ENCODE measurements at regions not wholly inside any gene's neighbourhood (a gene's known extent, or its start where the extent isn't known, plus 50 kb on each side); places are given as distances from the start of the nearest gene placed in this dataset.

- H3K36me3 Mint-ChIP-seq (ENCODE audit: insufficient read depth) = no peaks in the 10 kb centered on the region
- no peak for TF ChIP-seq CTCF (IDR thresholded peaks at IDR 0.05; ENCODE audit: unreplicated experiment)
- no peaks in the 10 kb centered on the region for H3K4me1 Mint-ChIP-seq (ENCODE audit: low read depth)
- H3K27ac Mint-ChIP-seq = no peak overlapping the region
- DNase-seq (ENCODE audit: low spot score, unreplicated experiment) = no peak
- H3K27me3 Mint-ChIP-seq = no peaks in the 10 kb centered on the region
- H3K9me3 Mint-ChIP-seq (ENCODE audit: low read depth) = no peaks in the 10 kb centered on the region
- H3K4me3 Mint-ChIP-seq (ENCODE audit: low read depth) = no peak overlapping the region
Measured at GRCh38 chr3:18223571-18223970, 201.6 kb downstream of the SATB1 start.

DNA sequence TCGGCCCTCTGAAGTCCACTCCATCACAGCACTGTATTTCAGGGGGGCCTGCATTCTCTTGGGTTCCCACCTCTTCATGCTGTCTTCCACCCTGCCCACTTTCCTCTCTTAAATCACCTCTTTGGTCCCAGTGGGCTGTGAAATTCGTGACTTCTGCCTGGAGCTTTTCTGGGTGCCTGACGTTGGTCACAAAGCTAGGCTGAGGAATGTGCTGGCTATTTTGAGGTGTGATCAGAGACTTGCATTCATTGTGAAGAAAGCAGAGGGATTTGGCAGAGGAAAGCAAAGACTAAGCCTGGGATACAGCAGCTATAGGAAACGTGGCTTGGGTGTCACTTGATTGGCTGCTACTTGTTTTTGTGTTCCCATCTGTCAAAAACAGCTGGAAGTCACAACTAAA is 202.5 kb downstream of the SATB1 start:
- H3K36me3 Mint-ChIP-seq (ENCODE audit: insufficient read depth) = no peaks in the 10 kb centered on the region
- H3K4me1 Mint-ChIP-seq (ENCODE audit: low read depth) = peaks cover 1% of the 10 kb centered on the region
- H3K4me3 Mint-ChIP-seq (ENCODE audit: low read depth) = no peak overlapping the region
- H3K27ac Mint-ChIP-seq = no peak overlapping the region
- H3K27me3 Mint-ChIP-seq = no peaks in the 10 kb centered on the region
- H3K9me3 Mint-ChIP-seq (ENCODE audit: low read depth) = no peaks in the 10 kb centered on the region
- no peak for DNase-seq (ENCODE audit: low spot score, unreplicated experiment)
- TF ChIP-seq CTCF (IDR thresholded peaks at IDR 0.05; ENCODE audit: unreplicated experiment) = no peak

GRCh38 chr3:18217507-18218174 is 207.5 kb downstream of the SATB1 start:
- no peak overlapping the region for H3K27ac Mint-ChIP-seq
- H3K4me1 Mint-ChIP-seq (ENCODE audit: low read depth) = peaks cover 5% of the 10 kb centered on the region
- no peak for TF ChIP-seq CTCF (IDR thresholded peaks at IDR 0.05; ENCODE audit: unreplicated experiment)
- DNase-seq (ENCODE audit: low spot score, unreplicated experiment) = no peak
- no peak overlapping the region for H3K4me3 Mint-ChIP-seq (ENCODE audit: low read depth)
- no peaks in the 10 kb centered on the region for H3K36me3 Mint-ChIP-seq (ENCODE audit: insufficient read depth)
- no peaks in the 10 kb centered on the region for H3K9me3 Mint-ChIP-seq (ENCODE audit: low read depth)
- H3K27me3 Mint-ChIP-seq = no peaks in the 10 kb centered on the region

DNA sequence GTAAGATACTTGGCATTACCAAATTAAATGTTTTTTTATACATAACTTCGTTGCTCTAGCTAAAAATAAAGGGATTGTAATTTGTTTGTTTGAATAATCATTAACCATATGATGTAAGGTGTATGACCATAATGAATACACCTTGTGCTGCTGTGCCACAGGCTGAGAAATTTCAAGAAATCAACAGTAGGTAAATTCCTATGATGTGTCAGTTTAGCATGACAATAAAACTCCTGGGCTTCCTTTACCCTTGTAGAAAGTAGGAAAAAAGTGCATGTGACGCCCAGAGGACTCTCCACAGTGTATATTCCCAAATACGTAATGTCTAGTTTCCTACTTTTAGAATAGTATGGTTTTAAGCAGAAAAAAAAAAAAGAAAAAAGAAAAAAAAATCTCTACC is 208.1 kb downstream of the SATB1 start:
- no peaks in the 10 kb centered on the region for H3K36me3 Mint-ChIP-seq (ENCODE audit: insufficient read depth)
- H3K4me3 Mint-ChIP-seq (ENCODE audit: low read depth) = no peak overlapping the region
- no peak overlapping the region for H3K27ac Mint-ChIP-seq
- H3K27me3 Mint-ChIP-seq = no peaks in the 10 kb centered on the region
- no peaks in the 10 kb centered on the region for H3K9me3 Mint-ChIP-seq (ENCODE audit: low read depth)
- DNase-seq (ENCODE audit: low spot score, unreplicated experiment) = no peak
- H3K4me1 Mint-ChIP-seq (ENCODE audit: low read depth) = peaks cover 5% of the 10 kb centered on the region
- no peak for TF ChIP-seq CTCF (IDR thresholded peaks at IDR 0.05; ENCODE audit: unreplicated experiment)

- DNase-seq (ENCODE audit: low spot score, unreplicated experiment) = no peak
Measured at GRCh38 chr3:18215639-18216038, 209.5 kb downstream of the SATB1 start.

More at GRCh38 chr3:18215639-18216038, 209.5 kb downstream of the SATB1 start:
- Mint-ChIP-seq H3K27me3 (no peaks in the 10 kb centered on the region), H3K4me3 (ENCODE audit: low read depth) (no peak overlapping the region), H3K9me3 (ENCODE audit: low read depth) (no peaks in the 10 kb centered on the region), H3K4me1 (ENCODE audit: low read depth) (peaks cover 5% of the 10 kb centered on the region), H3K27ac (no peak overlapping the region), H3K36me3 (ENCODE audit: insufficient read depth) (no peaks in the 10 kb centered on the region)
- TF ChIP-seq CTCF (IDR thresholded peaks at IDR 0.05; ENCODE audit: unreplicated experiment) = no peak

Measured in progenitor cell of endocrine pancreas (in vitro differentiated cells).